ENCODE measurements at regions not wholly inside any gene's neighbourhood (a gene's known extent, or its start where the extent isn't known, plus 50 kb on each side); places are given as distances from the start of the nearest gene placed in this dataset.

DNA sequence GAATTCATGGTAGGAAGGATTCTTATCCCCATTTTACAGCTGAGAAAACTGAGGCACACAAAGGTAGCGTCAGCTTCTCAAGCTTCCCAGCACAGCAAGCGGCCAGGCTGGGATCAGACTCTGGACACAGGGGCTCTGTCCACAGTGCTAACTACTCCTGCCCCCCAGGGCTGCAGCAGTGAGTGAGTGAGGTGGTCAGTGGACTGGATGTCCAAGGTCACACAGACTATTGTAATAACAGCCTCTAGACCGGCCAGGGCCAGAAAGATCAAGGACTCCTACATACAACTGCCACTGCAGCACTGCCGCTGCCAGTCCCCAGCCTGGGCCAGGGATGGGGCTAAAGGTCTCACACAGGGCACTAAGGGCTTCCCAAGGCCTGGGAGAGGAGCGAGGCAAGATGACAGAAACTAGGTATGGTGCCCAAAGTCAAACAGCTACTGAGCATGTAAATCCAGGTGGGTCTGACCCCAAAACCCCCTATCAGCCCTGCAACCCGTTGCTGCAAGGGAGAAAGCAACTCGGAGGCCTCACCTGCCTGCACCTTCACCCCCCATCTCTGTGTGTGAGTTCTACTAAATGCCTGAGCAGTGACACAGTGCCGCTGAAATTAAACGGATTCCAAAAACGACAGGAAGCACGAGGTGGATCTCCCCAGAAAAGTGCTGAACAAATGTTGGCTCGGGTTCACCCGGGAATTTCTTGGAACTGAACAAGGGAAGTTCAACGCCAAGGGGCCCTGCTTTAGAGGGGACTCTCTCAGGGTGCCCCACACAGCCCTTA is 161.8 kb upstream of the GRK3 start (continued):
- no peak for TF ChIP-seq JUNB (CRISPR knock-in tag; IDR thresholded peaks at IDR 0.05; ENCODE audit: borderline replicate concordance)
- no peak for TF ChIP-seq AHR (CRISPR knock-in tag; IDR thresholded peaks at IDR 0.05)
- TF ChIP-seq, protein P1, sequence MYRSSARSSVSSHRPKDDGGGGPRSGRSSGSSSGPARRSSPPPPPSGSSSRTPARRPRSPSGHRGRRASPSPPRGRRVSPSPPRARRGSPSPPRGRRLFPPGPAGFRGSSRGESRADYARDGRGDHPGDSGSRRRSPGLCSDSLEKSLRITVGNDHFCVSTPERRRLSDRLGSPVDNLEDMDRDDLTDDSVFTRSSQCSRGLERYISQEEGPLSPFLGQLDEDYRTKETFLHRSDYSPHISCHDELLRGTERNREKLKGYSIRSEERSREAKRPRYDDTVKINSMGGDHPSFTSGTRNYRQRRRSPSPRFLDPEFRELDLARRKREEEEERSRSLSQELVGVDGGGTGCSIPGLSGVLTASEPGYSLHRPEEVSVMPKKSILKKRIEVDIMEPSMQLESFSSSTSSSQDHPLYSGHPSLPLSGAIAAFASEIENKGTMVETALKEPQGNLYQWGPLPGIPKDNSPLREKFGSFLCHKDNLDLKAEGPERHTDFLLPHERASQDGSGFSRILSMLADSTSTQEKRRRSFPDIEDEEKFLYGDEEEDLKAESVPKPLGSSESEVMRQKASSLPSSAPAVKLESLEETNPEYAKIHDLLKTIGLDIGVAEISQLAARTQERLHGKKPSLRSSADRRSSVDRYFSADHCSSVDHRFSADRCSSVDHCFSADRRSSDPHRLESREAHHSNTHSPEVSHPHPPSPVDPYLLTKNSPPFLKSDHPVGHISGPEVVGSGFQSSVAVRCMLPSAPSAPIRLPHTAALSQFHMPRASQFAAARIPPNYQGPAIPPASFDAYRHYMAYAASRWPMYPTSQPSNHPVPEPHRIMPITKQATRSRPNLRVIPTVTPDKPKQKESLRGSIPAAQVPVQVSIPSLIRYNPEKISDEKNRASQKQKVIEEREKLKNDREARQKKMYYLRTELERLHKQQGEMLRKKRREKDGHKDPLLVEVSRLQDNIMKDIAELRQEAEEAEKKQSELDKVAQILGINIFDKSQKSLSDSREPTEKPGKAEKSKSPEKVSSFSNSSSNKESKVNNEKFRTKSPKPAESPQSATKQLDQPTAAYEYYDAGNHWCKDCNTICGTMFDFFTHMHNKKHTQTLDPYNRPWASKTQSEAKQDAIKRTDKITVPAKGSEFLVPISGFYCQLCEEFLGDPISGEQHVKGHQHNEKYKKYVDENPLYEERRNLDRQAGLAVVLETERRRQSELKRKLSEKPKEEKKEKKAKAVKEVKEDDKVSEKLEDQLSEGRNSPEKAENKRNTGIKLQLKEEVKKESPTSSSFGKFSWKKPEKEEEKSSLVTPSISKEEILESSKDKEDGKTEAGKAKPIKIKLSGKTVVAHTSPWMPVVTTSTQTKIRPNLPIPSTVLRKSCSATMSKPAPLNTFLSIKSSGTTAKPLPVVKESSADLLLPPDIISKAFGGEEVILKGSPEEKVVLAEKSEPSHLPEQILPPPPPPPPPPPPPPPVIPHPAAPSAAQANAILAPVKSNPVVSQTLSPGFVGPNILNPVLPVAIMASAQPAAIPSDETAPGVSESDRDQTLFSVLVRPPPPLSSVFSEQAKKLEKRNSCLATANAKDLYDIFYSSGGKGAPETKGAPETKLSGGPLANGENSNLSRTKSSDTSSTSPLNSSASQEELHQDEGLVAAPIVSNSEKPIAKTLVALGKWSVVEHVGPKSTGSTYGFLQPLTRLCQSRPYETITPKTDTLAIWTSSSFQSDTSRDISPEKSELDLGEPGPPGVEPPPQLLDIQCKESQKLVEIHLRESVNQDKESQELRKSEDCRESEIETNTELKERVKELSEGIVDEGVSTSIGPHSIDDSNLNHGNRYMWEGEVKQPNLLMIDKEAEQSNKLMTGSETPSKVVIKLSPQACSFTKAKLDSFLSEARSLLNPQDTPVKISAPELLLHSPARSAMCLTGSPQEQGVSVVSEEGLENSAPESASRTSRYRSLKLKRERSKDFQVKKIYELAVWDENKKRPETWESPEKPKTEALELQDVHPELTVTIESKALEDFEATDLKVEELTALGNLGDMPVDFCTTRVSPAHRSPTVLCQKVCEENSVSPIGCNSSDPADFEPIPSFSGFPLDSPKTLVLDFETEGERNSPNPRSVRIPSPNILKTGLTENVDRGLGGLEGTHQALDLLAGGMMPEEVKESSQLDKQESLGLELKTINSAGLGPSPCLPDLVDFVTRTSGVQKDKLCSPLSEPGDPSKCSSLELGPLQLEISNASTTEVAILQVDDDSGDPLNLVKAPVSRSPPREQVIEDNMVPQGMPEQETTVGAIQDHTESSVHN (CRISPR knock-in tag; IDR thresholded peaks at IDR 0.05): peak; percentile 26; the same call in 1 of the 2 replicates
- TF ChIP-seq PITX1 (CRISPR knock-in tag; IDR thresholded peaks at IDR 0.05): peak; percentile 82; the same call in 1 of the 2 replicates
- TF ChIP-seq MED1 (CRISPR knock-in tag; IDR thresholded peaks at IDR 0.05): peak; percentile 91
- TF ChIP-seq ZNF274 (CRISPR knock-in tag; IDR thresholded peaks at IDR 0.05): no peak
- TF ChIP-seq, protein P2, sequence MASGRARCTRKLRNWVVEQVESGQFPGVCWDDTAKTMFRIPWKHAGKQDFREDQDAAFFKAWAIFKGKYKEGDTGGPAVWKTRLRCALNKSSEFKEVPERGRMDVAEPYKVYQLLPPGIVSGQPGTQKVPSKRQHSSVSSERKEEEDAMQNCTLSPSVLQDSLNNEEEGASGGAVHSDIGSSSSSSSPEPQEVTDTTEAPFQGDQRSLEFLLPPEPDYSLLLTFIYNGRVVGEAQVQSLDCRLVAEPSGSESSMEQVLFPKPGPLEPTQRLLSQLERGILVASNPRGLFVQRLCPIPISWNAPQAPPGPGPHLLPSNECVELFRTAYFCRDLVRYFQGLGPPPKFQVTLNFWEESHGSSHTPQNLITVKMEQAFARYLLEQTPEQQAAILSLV (CRISPR knock-in tag; IDR thresholded peaks at IDR 0.05; ENCODE audit: borderline replicate concordance): peak; percentile 58; the same call in 1 of the 2 replicates
- peak; percentile 93 for TF ChIP-seq HDAC2 (CRISPR knock-in tag; IDR thresholded peaks at IDR 0.05)
- TF ChIP-seq, protein P3, sequence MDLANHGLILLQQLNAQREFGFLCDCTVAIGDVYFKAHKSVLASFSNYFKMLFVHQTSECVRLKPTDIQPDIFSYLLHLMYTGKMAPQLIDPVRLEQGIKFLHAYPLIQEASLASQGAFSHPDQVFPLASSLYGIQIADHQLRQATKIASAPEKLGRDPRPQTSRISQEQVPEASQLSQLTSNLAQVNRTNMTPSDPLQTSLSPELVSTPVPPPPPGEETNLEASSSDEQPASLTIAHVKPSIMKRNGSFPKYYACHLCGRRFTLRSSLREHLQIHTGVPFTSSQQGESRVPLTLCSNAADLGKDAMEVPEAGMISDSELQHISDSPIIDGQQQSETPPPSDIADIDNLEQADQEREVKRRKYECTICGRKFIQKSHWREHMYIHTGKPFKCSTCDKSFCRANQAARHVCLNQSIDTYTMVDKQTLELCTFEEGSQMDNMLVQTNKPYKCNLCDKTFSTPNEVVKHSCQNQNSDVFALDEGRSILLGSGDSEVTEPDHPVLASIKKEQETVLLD (CRISPR knock-in tag; IDR thresholded peaks at IDR 0.05; ENCODE audit: low read depth): no peak
- TF ChIP-seq KLF15 (CRISPR knock-in tag; IDR thresholded peaks at IDR 0.05; ENCODE audit: borderline replicate concordance): no peak
- TF ChIP-seq HMG20A (CRISPR knock-in tag; IDR thresholded peaks at IDR 0.05; ENCODE audit: borderline replicate concordance): peak; percentile 82; the same call in 1 of the 2 replicates
- TF ChIP-seq, protein P4, sequence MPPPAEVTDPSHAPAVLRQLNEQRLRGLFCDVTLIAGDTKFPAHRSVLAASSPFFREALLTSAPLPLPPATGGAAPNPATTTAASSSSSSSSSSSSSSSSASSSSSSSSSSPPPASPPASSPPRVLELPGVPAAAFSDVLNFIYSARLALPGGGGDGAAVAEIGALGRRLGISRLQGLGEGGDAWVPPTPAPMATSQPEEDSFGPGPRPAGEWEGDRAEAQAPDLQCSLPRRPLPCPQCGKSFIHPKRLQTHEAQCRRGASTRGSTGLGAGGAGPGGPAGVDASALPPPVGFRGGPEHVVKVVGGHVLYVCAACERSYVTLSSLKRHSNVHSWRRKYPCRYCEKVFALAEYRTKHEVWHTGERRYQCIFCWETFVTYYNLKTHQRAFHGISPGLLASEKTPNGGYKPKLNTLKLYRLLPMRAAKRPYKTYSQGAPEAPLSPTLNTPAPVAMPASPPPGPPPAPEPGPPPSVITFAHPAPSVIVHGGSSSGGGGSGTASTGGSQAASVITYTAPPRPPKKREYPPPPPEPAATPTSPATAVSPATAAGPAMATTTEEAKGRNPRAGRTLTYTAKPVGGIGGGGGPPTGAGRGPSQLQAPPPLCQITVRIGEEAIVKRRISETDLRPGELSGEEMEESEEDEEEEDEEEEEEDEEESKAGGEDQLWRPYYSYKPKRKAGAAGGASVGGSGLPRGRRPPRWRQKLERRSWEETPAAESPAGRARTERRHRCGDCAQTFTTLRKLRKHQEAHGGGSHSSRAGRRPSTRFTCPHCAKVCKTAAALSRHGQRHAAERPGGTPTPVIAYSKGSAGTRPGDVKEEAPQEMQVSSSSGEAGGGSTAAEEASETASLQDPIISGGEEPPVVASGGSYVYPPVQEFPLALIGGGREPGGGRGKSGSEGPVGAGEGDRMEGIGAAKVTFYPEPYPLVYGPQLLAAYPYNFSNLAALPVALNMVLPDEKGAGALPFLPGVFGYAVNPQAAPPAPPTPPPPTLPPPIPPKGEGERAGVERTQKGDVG (CRISPR knock-in tag; IDR thresholded peaks at IDR 0.05; ENCODE audit: borderline replicate concordance): peak; percentile 81; the same call in 1 of the 2 replicates
- no peak for TF ChIP-seq AGO2 (optimal IDR thresholded peaks at IDR 0.05; ENCODE audit: low read depth, low read length)

Data from HepG2 (cell line).